Jurkat, Clone E6-1 (cell line): ENCODE measurements at regions not wholly inside any gene's neighbourhood (a gene's known extent, or its start where the extent isn't known, plus 50 kb on each side); places are given as distances from the start of the nearest gene placed in this dataset.

ENCODE experiments used
- DNase-seq: peaks from one replicate; pipeline ENCODE4 v3.0.0-alpha.2; 2011; ENCODE audit warnings: low read depth, low spot score
- H3K4me3 ChIP-seq: 2 replicates; pipeline ENCODE4 v1.5.1; 2011; ENCODE audit warnings: mild to moderate bottlenecking, low read length, control low read depth, moderate library complexity

- no peak for DNase-seq
- no peak overlapping the region for H3K4me3 ChIP-seq
Observed at GRCh38 chr18:47758000-47758399, 172.5 kb downstream of the SMAD2 start.

GRCh38 chr18:47756364-47757016, 174.0 kb downstream of the SMAD2 start:
- DNase-seq: peak; percentile 28
- no peak overlapping the region for H3K4me3 ChIP-seq

- no peak overlapping the region for H3K4me3 ChIP-seq
- no peak for DNase-seq
Observed at GRCh38 chr18:47755102-47755456, 175.4 kb downstream of the SMAD2 start.

- H3K4me3 ChIP-seq: peak overlapping the region; percentile 41
- DNase-seq: peak; percentile 41
Observed at GRCh38 chr18:47754311-47755101, 176.0 kb downstream of the SMAD2 start.

- DNase-seq: no peak
- H3K4me3 ChIP-seq: no peak overlapping the region
Observed at GRCh38 chr18:47752796-47753645, 177.4 kb downstream of the SMAD2 start.

GRCh38 chr18:47750889-47751423, 179.5 kb downstream of the SMAD2 start:
- no peak overlapping the region for H3K4me3 ChIP-seq
- DNase-seq: no peak

- DNase-seq: no peak
- H3K4me3 ChIP-seq: no peak overlapping the region
Observed at GRCh38 chr18:47749600-47749973, 180.9 kb downstream of the SMAD2 start.

GRCh38 chr18:47748847-47749599, 181.4 kb downstream of the SMAD2 start:
- H3K4me3 ChIP-seq: no peak overlapping the region

GRCh38 chr18:47748093-47748796, 182.2 kb downstream of the SMAD2 start:
- H3K4me3 ChIP-seq: no peak overlapping the region
- DNase-seq: no peak

More at GRCh38 chr18:47748847-47749599, 181.4 kb downstream of the SMAD2 start:
- DNase-seq: peak; percentile 37

GRCh38 chr18:47747260-47747795, 183.1 kb downstream of the SMAD2 start:
- H3K4me3 ChIP-seq: no peak overlapping the region
- DNase-seq: no peak

GRCh38 chr18:47746615-47747014, 183.8 kb downstream of the SMAD2 start:
- H3K4me3 ChIP-seq: no peak overlapping the region
- DNase-seq: no peak

GRCh38 chr18:47745227-47745626, 185.2 kb downstream of the SMAD2 start:
- no peak for DNase-seq
- H3K4me3 ChIP-seq: no peak overlapping the region

GRCh38 chr18:47737956-47738355, 192.5 kb downstream of the SMAD2 start:
- DNase-seq: no peak
- no peak overlapping the region for H3K4me3 ChIP-seq

- H3K4me3 ChIP-seq: no peak overlapping the region
- no peak for DNase-seq
Observed at GRCh38 chr18:47737198-47737830, 193.1 kb downstream of the SMAD2 start.

GRCh38 chr18:47736376-47737140, 193.9 kb downstream of the SMAD2 start:
- DNase-seq: no peak
- H3K4me3 ChIP-seq: no peak overlapping the region

GRCh38 chr18:47735041-47735702, 195.3 kb downstream of the SMAD2 start:
- DNase-seq: no peak
- H3K4me3 ChIP-seq: no peak overlapping the region

GRCh38 chr18:47731276-47731675, 199.2 kb downstream of the SMAD2 start:
- no peak overlapping the region for H3K4me3 ChIP-seq
- no peak for DNase-seq
